NB4 (cell line): ENCODE measurements at regions not wholly inside any gene's neighbourhood (a gene's known extent, or its start where the extent isn't known, plus 50 kb on each side); places are given as distances from the start of the nearest gene placed in this dataset.

Experiments
- POLR2A ChIP-seq: IDR thresholded peaks from 2 replicates; pipeline ENCODE4 v1.6.1; 2011; ENCODE audit warnings: mild to moderate bottlenecking; ENCODE audit not compliant: insufficient read length; ENCODE audit errors: extremely low read depth
- TF ChIP-seq, protein P1 (sequence below): IDR thresholded peaks from one replicate; pipeline ENCODE4 v1.5.1; 2012; ENCODE audit warnings: low read depth, low read length

DNA sequence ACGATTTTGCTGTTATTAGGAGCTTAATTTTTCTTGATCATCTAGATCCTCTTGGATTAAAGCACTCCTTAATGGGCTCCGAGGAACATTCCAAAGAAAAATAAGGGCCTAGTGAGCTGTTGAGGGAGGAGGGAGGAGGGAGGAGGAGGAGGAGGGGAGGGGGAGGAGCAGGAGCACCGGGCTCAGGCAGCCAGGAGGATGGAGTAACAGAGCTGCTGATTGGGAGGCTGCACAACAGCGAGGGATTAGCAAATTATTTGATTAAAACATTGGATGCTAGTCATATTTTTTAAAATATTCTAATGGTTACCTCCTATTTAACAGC lies 302.1 kb upstream of the RRP15 start:
- TF ChIP-seq, protein P1, sequence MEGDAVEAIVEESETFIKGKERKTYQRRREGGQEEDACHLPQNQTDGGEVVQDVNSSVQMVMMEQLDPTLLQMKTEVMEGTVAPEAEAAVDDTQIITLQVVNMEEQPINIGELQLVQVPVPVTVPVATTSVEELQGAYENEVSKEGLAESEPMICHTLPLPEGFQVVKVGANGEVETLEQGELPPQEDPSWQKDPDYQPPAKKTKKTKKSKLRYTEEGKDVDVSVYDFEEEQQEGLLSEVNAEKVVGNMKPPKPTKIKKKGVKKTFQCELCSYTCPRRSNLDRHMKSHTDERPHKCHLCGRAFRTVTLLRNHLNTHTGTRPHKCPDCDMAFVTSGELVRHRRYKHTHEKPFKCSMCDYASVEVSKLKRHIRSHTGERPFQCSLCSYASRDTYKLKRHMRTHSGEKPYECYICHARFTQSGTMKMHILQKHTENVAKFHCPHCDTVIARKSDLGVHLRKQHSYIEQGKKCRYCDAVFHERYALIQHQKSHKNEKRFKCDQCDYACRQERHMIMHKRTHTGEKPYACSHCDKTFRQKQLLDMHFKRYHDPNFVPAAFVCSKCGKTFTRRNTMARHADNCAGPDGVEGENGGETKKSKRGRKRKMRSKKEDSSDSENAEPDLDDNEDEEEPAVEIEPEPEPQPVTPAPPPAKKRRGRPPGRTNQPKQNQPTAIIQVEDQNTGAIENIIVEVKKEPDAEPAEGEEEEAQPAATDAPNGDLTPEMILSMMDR = no peak
- TF ChIP-seq POLR2A = no peak
